ENCODE measurements at regions not wholly inside any gene's neighbourhood (a gene's known extent, or its start where the extent isn't known, plus 50 kb on each side); places are given as distances from the start of the nearest gene placed in this dataset.

DNA sequence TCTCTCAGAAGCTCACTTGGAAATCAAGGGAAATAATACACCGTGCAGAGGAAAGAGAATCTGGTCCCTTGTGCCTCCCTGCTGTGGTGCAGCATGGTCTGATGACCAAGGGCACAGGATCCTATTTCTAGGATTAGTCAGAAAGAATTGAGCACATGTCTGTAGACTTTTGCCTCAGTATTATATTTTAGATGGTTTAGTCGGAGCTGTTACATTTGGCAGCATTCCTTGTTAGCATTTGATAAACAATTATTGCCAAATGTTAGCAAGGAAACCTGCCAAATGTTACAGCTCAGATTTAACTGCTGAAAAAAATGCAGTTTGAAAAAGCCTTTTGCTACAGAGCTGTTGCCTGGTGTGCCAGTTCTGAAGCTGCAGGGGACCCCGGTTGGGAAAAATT is 183.5 kb upstream of the DPYD start:
- ChIA-PET CTCF (no interaction called here), POLR2A (no interaction called here)
- no peak for TF ChIP-seq ELF4 (IDR thresholded peaks at IDR 0.05)
- TF ChIP-seq HDGF (IDR thresholded peaks at IDR 0.05; ENCODE audit: borderline replicate concordance): no peak
- no peak for TF ChIP-seq LEF1 (IDR thresholded peaks at IDR 0.05; ENCODE audit: borderline replicate concordance)
- no peak for TF ChIP-seq FOXA1 (IDR thresholded peaks at IDR 0.05)
- no peak for TF ChIP-seq SUZ12 (IDR thresholded peaks at IDR 0.05)
- TF ChIP-seq ARNT (IDR thresholded peaks at IDR 0.05): no peak
- no peak for TF ChIP-seq BHLHE40 (IDR thresholded peaks at IDR 0.05; ENCODE audit: borderline replicate concordance)
- no peak for TF ChIP-seq CTBP1 (IDR thresholded peaks at IDR 0.05; ENCODE audit: borderline replicate concordance)
- no peak for TF ChIP-seq FOXK2 (IDR thresholded peaks at IDR 0.05)
- no peak for TF ChIP-seq ZNF384 (IDR thresholded peaks at IDR 0.05)
- TF ChIP-seq, protein P1, sequence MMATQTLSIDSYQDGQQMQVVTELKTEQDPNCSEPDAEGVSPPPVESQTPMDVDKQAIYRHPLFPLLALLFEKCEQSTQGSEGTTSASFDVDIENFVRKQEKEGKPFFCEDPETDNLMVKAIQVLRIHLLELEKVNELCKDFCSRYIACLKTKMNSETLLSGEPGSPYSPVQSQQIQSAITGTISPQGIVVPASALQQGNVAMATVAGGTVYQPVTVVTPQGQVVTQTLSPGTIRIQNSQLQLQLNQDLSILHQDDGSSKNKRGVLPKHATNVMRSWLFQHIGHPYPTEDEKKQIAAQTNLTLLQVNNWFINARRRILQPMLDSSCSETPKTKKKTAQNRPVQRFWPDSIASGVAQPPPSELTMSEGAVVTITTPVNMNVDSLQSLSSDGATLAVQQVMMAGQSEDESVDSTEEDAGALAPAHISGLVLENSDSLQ (IDR thresholded peaks at IDR 0.05): no peak
- no peak for TF ChIP-seq SP1 (IDR thresholded peaks at IDR 0.05)
- no peak for DNase-seq (ENCODE audit: extremely low spot score)

DNA sequence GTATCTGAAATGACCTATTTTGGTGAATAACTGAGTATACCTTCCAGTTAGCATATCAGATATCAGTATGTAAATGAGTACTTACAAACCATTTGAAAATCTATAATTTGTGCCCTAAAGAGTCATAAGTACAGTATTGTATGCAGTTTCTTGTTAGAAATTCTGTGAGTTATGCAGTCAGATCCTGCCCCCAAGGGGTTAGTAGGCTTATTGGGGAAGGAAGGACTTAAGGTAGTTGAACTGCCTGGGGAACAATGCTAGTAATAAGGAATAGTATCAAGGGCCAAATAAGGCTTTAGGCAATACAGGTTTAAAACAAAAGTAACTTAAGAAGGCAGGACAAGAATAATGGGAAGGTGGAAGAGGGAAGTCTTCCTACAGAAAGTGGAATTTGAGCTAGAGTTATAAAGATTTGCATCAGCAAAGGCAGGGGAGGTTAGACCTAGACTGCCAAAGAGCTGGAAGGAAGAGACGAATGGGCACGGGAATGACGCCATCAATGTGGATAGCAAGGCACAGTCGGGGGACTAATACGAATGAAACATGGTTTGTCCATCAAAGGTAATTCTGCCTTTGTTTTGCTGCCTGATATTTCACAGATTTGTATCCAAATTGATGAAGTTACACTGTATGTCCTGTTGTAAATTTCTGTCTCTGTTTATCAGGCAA is 182.9 kb upstream of the DPYD start:
- TF ChIP-seq FOXA1 (IDR thresholded peaks at IDR 0.05): no peak
- TF ChIP-seq ARNT (IDR thresholded peaks at IDR 0.05): no peak
- TF ChIP-seq L3MBTL2 (conservative IDR thresholded peaks at IDR 0.05): no peak
- TF ChIP-seq CTBP1 (IDR thresholded peaks at IDR 0.05; ENCODE audit: borderline replicate concordance): no peak
- TF ChIP-seq, protein P1 (IDR thresholded peaks at IDR 0.05): no peak
- TF ChIP-seq BHLHE40 (IDR thresholded peaks at IDR 0.05; ENCODE audit: borderline replicate concordance): no peak
- no peak for TF ChIP-seq HDGF (IDR thresholded peaks at IDR 0.05; ENCODE audit: borderline replicate concordance)
- no peak for TF ChIP-seq ZNF384 (IDR thresholded peaks at IDR 0.05)
- no peak for TF ChIP-seq FOXK2 (IDR thresholded peaks at IDR 0.05)
- POLR2A ChIA-PET: no interaction called here
- CTCF ChIA-PET: no interaction called here
- DNase-seq (ENCODE audit: extremely low spot score): no peak

DNA sequence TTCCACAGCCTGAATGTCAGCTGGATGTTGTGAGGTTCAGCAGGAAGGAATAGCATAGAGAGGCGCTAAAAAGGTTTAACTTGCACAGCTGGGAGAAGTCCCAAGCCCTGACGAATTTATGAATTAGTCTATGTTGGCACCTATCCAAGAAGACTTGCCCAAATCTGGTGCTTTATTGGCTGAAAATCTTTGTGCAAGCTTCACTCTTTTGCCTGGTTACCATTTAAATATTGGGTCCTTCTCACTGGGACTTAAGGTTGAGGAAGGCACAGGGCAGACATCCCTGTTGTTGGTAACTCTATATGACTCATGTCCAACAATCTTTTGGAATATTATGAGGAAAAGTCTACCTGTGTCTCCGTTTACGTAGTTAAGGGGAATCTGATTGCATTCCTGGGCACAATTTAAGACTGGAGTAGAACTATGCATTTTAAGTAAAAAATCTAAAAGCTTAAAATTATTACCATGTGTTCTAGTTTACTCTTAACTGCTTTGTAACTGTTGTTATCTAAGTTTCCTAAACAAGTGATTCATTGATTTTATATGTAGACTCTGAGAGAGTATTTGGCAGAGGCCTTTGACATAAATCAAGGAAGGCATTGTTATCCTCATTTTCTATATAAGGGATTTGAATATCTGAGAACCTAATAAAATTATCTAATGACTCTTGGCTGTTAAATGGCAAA is 181.7 kb upstream of the DPYD start:
- DNase-seq (ENCODE audit: extremely low spot score): no peak
- TF ChIP-seq BHLHE40 (IDR thresholded peaks at IDR 0.05; ENCODE audit: borderline replicate concordance) (no peak), NFRKB (IDR thresholded peaks at IDR 0.05) (no peak), CTBP1 (IDR thresholded peaks at IDR 0.05; ENCODE audit: borderline replicate concordance) (no peak), SP1 (IDR thresholded peaks at IDR 0.05) (no peak), L3MBTL2 (conservative IDR thresholded peaks at IDR 0.05) (no peak), FOXM1 (IDR thresholded peaks at IDR 0.05; ENCODE audit: borderline replicate concordance) (no peak), FOXK2 (IDR thresholded peaks at IDR 0.05) (no peak), ELF4 (IDR thresholded peaks at IDR 0.05) (no peak), HDGF (IDR thresholded peaks at IDR 0.05; ENCODE audit: borderline replicate concordance) (no peak), SUZ12 (IDR thresholded peaks at IDR 0.05) (no peak), LEF1 (IDR thresholded peaks at IDR 0.05; ENCODE audit: borderline replicate concordance) (no peak), FOXA1 (IDR thresholded peaks at IDR 0.05) (no peak), ARNT (IDR thresholded peaks at IDR 0.05) (no peak), ZNF384 (IDR thresholded peaks at IDR 0.05) (no peak), TARDBP (IDR thresholded peaks at IDR 0.05) (no peak)
- TF ChIP-seq, protein P1 (IDR thresholded peaks at IDR 0.05): no peak
- POLR2A ChIA-PET: no interaction called here
- CTCF ChIA-PET: no interaction called here

DNA sequence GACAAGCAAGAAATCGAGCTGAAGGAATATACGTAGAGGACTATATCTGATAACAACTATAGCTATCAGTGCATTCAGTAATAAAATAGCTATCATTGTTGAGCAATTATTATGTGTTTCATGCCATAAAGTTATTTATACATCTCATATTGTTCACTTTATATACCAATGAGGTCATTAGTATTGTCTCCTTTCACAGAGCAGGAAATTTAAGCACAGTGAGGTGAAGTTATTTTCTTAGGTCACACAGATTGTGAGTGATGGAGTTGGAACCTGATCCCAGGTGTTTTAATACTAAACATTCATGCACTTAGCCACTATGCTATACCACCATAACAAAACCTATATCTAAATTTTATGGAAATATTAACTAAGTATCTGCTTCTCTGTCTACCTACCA is 180.5 kb upstream of the DPYD start:
- CTCF ChIA-PET: no interaction called here
- no peak for DNase-seq (ENCODE audit: extremely low spot score)
- no peak for TF ChIP-seq CTBP1 (IDR thresholded peaks at IDR 0.05; ENCODE audit: borderline replicate concordance)
- no peak for TF ChIP-seq ARNT (IDR thresholded peaks at IDR 0.05)
- TF ChIP-seq, protein P1 (IDR thresholded peaks at IDR 0.05): no peak
- no peak for TF ChIP-seq NFRKB (IDR thresholded peaks at IDR 0.05)
- no peak for TF ChIP-seq SUZ12 (IDR thresholded peaks at IDR 0.05)
- TF ChIP-seq FOXM1 (IDR thresholded peaks at IDR 0.05; ENCODE audit: borderline replicate concordance): no peak

DNA sequence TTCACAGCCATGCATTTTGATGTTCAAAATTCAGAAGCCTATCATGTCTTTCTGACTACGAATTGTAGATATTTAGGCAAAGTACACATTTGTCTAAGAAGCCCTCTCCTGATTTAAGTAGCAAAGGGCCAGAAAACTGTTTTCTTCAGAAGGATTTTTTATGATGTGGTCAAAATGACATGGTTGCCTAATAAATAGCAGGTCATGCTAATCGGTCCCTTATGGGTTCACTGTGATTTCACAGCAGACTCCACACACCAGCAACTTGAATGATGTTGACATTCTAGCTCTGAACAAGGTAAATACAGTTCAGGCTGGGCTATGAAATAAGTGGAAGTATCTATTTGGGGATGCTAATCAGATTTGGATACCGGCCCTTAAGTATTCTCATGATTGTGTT is 178.7 kb upstream of the DPYD start:
- ChIA-PET CTCF (no interaction called here), POLR2A (no interaction called here)
- no peak for DNase-seq (ENCODE audit: extremely low spot score)
- TF ChIP-seq ZNF384 (IDR thresholded peaks at IDR 0.05): no peak
- TF ChIP-seq NFRKB (IDR thresholded peaks at IDR 0.05): no peak
- TF ChIP-seq, protein P1 (IDR thresholded peaks at IDR 0.05): no peak
- no peak for TF ChIP-seq SUZ12 (IDR thresholded peaks at IDR 0.05)
- TF ChIP-seq FOXM1 (IDR thresholded peaks at IDR 0.05; ENCODE audit: borderline replicate concordance): no peak
- TF ChIP-seq L3MBTL2 (conservative IDR thresholded peaks at IDR 0.05): no peak
- no peak for TF ChIP-seq ELF4 (IDR thresholded peaks at IDR 0.05)
- no peak for TF ChIP-seq TARDBP (IDR thresholded peaks at IDR 0.05)
- TF ChIP-seq SP1 (IDR thresholded peaks at IDR 0.05): no peak
- TF ChIP-seq ARNT (IDR thresholded peaks at IDR 0.05): no peak
- TF ChIP-seq FOXA1 (IDR thresholded peaks at IDR 0.05): no peak
- TF ChIP-seq BHLHE40 (IDR thresholded peaks at IDR 0.05; ENCODE audit: borderline replicate concordance): no peak
- no peak for TF ChIP-seq HDGF (IDR thresholded peaks at IDR 0.05; ENCODE audit: borderline replicate concordance)
- no peak for TF ChIP-seq CTBP1 (IDR thresholded peaks at IDR 0.05; ENCODE audit: borderline replicate concordance)
- no peak for TF ChIP-seq LEF1 (IDR thresholded peaks at IDR 0.05; ENCODE audit: borderline replicate concordance)
- TF ChIP-seq FOXK2 (IDR thresholded peaks at IDR 0.05): no peak

More for the DNA sequence above, 180.5 kb upstream of the DPYD start:
- POLR2A ChIA-PET: no interaction called here
